CD4-positive, CD25-positive, alpha-beta regulatory T cell (primary cell): ENCODE measurements at regions not wholly inside any gene's neighbourhood (a gene's known extent, or its start where the extent isn't known, plus 50 kb on each side); places are given as distances from the start of the nearest gene placed in this dataset.

ENCODE experiments used
- ATAC-seq, 2 donors: fragments of 150-1000 bp; cut with Tn5 transposase; one replicate each; pipeline ENCODE4 v1.10.0; 2021; ENCODE audit warnings: low read depth in 2 of 2, moderate number of reproducible peaks in 2 of 2, moderate library complexity in 1 of 2
- DNase-seq, 3 donors: peaks; one replicate each; pipeline versions ENCODE4 v3.0.0 to v3.0.0-alpha.2; 2012 to 2022; ENCODE audit warnings: mixed read lengths in 1 of 3
- H3K27ac ChIP-seq: one replicate; pipeline ENCODE4 v1.7.0; 2013; ENCODE audit warnings: mild to moderate bottlenecking, low read length; ENCODE audit not compliant: insufficient read depth, poor library complexity, severe bottlenecking
- H3K27me3 ChIP-seq: one replicate; pipeline ENCODE4 v1.7.0; 2013; ENCODE audit warnings: low read length; ENCODE audit not compliant: control insufficient read depth, insufficient read depth
- H3K36me3 ChIP-seq: one replicate; pipeline ENCODE4 v1.7.0; 2013; ENCODE audit warnings: mild to moderate bottlenecking, low read length, moderate library complexity; ENCODE audit not compliant: control insufficient read depth, insufficient read depth
- H3K4me1 ChIP-seq: 2 replicates; pipeline ENCODE4 v1.7.0; 2013; ENCODE audit warnings: mild to moderate bottlenecking, low read length; ENCODE audit not compliant: insufficient read depth, control insufficient read depth, poor library complexity, severe bottlenecking
- H3K4me3 ChIP-seq: one replicate; pipeline ENCODE4 v1.7.0; 2013; ENCODE audit warnings: low read depth, mild to moderate bottlenecking, low read length, moderate library complexity
- H3K9me3 ChIP-seq, 2 experiments: 1 replicate in 1 of 2; 2 replicates in 1 of 2; pipeline ENCODE4 v1.7.0; 2013; ENCODE audit warnings: low read length in 2 of 2, mild to moderate bottlenecking in 1 of 2, moderate library complexity in 1 of 2; ENCODE audit not compliant: control insufficient read depth in 2 of 2
- H3K27ac Mint-ChIP-seq, 3 donors: one replicate each; pipeline ENCODE4 v1.8.0; 2020 to 2022; ENCODE audit warnings: mild to moderate bottlenecking in 3 of 3, mixed read lengths in 3 of 3, moderate library complexity in 2 of 3
- H3K27me3 Mint-ChIP-seq: one replicate; pipeline ENCODE4 v1.8.0; 2022; ENCODE audit warnings: mild to moderate bottlenecking, mixed read lengths
- H3K36me3 Mint-ChIP-seq: one replicate; pipeline ENCODE4 v1.8.0; 2020; ENCODE audit warnings: mixed read lengths
- H3K4me1 Mint-ChIP-seq, 4 donors: one replicate each; pipeline ENCODE4 v1.8.0; 2020 to 2022; ENCODE audit warnings: mixed read lengths in 4 of 4, mild to moderate bottlenecking in 1 of 4
- H3K4me3 Mint-ChIP-seq, 4 donors: one replicate each; pipeline ENCODE4 v1.8.0; 2020 to 2022; ENCODE audit warnings: mild to moderate bottlenecking in 4 of 4, mixed read lengths in 4 of 4, moderate library complexity in 3 of 4
- H3K9me3 Mint-ChIP-seq, 7 donors: one replicate each; pipeline ENCODE4 v1.8.0; 2020 to 2022; ENCODE audit warnings: mixed read lengths in 7 of 7, mild to moderate bottlenecking in 3 of 7, moderate library complexity in 2 of 7

DNA sequence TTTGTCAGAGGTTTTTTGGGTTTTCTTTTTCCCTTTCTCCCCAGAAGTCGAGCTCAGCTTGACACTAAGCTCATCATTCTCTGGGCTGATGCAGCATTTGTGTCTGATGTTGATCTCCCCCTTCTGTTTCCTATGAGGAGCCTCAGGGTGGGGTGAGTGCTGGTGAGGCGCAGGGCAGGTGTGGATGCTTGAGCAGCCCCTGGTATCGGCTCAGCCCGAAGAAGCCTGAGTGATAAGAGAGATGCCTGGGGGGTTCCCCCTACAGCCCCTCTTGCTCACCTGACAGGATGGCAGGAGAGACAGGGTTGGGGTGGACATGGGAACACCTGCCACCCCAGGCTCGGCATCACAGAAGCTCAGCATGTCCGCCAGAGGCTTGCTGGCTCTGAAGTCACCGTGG is 239.0 kb downstream of the RHOU start:
- Mint-ChIP-seq H3K27me3 (no peaks in the 10 kb centered on the region), H3K4me1 (no peaks in the 10 kb centered on the region), H3K27ac (no peak overlapping the region), H3K36me3 (no peaks in the 10 kb centered on the region), H3K9me3 (peaks cover 0 to 1% (median 0%) of the 10 kb centered on the region in 7 donors), H3K4me3 (no peak overlapping the region)
- H3K27me3 ChIP-seq, result no peaks in the 10 kb centered on the region
- H3K27ac ChIP-seq, result no peak overlapping the region
- H3K4me3 ChIP-seq, result no peak overlapping the region
- DNase-seq (no peak), ATAC-seq (no peak)
- no peaks in the 10 kb centered on the region for H3K9me3 ChIP-seq
- no peaks in the 10 kb centered on the region for H3K4me1 ChIP-seq
- H3K36me3 ChIP-seq, result no peaks in the 10 kb centered on the region

DNA sequence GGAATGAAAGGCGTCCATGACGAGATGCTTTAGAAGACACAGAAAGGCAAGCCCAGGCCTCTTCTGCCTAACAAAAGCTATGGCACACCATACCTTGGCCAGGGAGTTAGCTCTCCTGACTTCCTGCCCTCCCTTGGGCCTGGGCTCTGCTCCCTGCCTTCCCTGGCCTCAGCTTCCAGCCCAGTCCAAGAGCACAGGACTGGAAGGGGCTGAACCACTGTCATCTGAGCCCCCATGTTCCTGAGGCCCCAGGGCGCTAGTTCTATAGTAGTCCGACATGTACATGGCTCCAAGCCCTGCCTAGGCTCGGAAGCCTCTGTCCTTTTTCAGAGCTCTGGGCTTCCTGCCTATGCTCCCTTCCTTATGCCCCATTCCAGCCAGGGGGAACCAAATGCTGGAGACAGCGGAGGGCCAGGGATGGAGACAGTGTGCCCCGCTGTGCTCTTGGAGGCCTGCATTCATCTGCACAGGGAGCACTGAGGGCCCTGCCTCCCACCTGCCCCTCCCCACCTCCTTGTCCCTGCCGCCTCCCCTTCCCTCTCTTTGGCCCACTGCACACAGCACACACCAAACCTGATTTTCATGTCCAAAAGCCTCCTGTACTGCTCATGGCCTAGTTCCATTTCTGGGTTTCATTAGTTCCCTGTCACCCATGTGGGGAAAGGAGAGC is 240.1 kb downstream of the RHOU start:
- Mint-ChIP-seq H3K9me3 (no peaks in the 10 kb centered on the region), H3K4me1 (no peaks in the 10 kb centered on the region), H3K36me3 (no peaks in the 10 kb centered on the region), H3K27me3 (no peaks in the 10 kb centered on the region), H3K27ac (no peak overlapping the region), H3K4me3 (no peak overlapping the region)
- H3K4me3 ChIP-seq, result no peak overlapping the region
- ATAC-seq (no peak), DNase-seq (no peak)
- no peaks in the 10 kb centered on the region for H3K36me3 ChIP-seq
- no peak overlapping the region for H3K27ac ChIP-seq
- no peaks in the 10 kb centered on the region for H3K4me1 ChIP-seq
- H3K27me3 ChIP-seq, result no peaks in the 10 kb centered on the region
- H3K9me3 ChIP-seq, result no peaks in the 10 kb centered on the region

DNA sequence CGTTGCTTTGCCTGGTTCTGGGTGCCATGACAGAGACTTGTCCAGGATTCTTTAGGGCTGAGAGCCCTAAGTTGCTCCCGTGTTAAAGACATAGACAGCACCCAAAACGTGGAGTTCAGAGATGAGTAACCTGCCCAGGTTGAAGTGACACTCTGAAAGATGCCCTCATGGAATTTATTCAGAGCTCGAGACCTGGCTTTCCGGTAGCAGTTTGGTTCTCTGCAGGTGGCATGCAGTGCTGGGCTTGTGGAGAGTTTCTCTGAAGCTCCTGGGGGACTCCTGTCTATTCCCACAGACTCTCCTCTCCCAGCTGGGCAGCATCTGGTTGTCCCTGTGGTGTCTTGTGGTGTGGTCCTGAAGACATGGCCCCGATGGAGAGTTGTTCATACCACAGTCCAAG is 241.0 kb downstream of the RHOU start:
- H3K27me3 Mint-ChIP-seq, result no peaks in the 10 kb centered on the region
- no peak for DNase-seq
- no peak overlapping the region for H3K4me3 Mint-ChIP-seq

DNA sequence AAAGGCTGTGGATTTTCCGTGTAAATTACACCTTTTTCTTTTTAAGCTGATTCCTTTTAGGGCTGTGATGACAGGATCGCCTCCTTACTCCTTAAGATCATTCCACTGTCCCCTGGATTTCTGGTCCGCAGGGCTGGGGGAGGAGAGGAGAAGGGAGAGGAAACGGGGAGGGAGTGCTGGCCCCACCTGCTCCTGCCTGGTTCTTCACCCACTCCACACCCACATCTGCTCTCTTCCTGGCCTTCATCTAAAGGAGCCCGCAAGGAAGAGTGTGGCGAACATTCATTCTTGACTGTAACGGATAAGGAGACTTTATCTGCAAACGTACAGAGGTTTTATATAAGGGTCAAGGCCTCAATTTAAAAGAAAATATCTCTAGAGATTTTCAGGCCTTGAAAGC is 242.0 kb downstream of the RHOU start:
- ATAC-seq (no peak), DNase-seq (no peak)
- Mint-ChIP-seq H3K27me3 (no peaks in the 10 kb centered on the region), H3K9me3 (no peaks in the 10 kb centered on the region), H3K4me1 (no peaks in the 10 kb centered on the region), H3K27ac (no peak overlapping the region), H3K36me3 (no peaks in the 10 kb centered on the region), H3K4me3 (no peak overlapping the region)
- no peaks in the 10 kb centered on the region for H3K27me3 ChIP-seq
- H3K4me1 ChIP-seq, result no peaks in the 10 kb centered on the region
- no peak overlapping the region for H3K27ac ChIP-seq
- no peak overlapping the region for H3K4me3 ChIP-seq
- H3K36me3 ChIP-seq, result no peaks in the 10 kb centered on the region
- H3K9me3 ChIP-seq, result no peaks in the 10 kb centered on the region

More for the DNA sequence above, 241.0 kb downstream of the RHOU start:
- H3K9me3 Mint-ChIP-seq, result no peaks in the 10 kb centered on the region
- H3K27me3 ChIP-seq, result no peaks in the 10 kb centered on the region
- H3K27ac ChIP-seq, result no peak overlapping the region
- H3K4me3 ChIP-seq, result no peak overlapping the region
- H3K9me3 ChIP-seq, result no peaks in the 10 kb centered on the region
- H3K4me1 ChIP-seq, result no peaks in the 10 kb centered on the region
- H3K4me1 Mint-ChIP-seq, result no peaks in the 10 kb centered on the region
- peak overlapping the region in 1 of 3 donors; percentile 16 for H3K27ac Mint-ChIP-seq
- H3K36me3 Mint-ChIP-seq, result no peaks in the 10 kb centered on the region
- no peaks in the 10 kb centered on the region for H3K36me3 ChIP-seq
- no peak for ATAC-seq

DNA sequence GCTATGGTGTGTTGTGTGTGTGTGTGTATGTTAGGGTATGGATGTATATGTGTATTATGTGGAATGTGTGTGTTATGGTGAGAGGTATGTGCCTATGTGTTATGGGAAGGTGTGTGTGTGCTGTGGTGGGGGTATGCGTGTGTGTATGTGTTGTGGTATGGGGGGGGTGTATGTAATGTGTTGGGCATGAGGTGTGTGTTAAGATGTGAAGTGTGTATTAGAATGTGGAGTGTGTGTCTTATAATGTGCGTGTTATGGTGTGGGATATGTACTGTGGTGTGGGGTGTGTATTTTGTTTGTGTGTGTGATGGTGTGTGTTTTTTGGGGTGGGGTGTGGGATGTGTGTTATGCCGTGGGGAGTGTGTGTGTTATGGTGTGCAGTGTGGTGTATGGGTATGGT is 242.5 kb downstream of the RHOU start:
- H3K27me3 ChIP-seq, result no peaks in the 10 kb centered on the region
- Mint-ChIP-seq H3K4me1 (no peaks in the 10 kb centered on the region), H3K27ac (no peak overlapping the region), H3K36me3 (no peaks in the 10 kb centered on the region), H3K9me3 (no peaks in the 10 kb centered on the region), H3K27me3 (no peaks in the 10 kb centered on the region), H3K4me3 (no peak overlapping the region)
- H3K36me3 ChIP-seq, result no peaks in the 10 kb centered on the region
- H3K9me3 ChIP-seq, result no peaks in the 10 kb centered on the region
- H3K27ac ChIP-seq, result no peak overlapping the region
- H3K4me3 ChIP-seq, result no peak overlapping the region
- ATAC-seq, result no peak
- no peak for DNase-seq
- no peaks in the 10 kb centered on the region for H3K4me1 ChIP-seq

DNA sequence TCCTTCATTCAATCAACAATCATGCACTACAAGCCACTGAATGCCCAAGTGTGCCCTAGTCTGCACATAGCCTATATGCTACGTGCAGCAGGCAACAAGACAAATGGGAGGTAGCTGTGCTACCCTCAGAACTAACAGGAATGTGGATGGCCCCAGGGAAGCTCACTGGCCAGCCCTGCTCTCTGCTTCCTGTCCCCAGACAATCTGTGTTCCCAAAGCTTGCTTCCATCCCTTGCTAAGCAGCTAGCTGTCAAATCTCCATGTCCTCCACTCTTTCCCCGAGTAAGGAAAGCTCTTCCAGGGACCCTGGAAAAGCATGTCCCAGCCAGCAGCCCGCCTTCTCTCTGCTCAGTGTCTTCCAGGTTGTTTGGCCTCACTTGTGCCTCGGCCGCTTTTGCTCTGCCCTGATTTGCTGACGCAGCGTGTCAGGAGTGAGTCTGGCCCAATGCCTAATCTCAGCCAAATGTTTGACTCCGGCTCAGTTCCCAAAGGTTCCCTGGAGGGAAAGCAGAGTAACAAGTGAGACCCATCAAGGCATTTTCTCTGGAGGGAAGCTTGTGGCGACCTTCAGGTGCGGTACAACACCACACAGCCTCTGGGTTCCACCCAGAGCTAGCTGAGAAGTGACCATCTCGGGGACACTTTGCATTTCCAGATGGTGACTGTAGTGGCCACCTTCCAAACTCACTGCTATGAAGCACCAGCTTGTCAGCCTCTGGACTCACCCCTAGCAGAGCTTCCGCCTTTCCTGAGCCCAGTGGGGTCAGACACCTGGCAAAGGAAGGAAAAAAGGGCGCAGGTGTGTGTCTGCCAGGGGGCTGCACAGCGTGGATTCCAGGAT is 243.4 kb downstream of the RHOU start:
- Mint-ChIP-seq H3K9me3 (no peaks in the 10 kb centered on the region), H3K36me3 (no peaks in the 10 kb centered on the region), H3K4me3 (no peak overlapping the region), H3K27ac (no peak overlapping the region), H3K4me1 (no peaks in the 10 kb centered on the region), H3K27me3 (no peaks in the 10 kb centered on the region)
- Histone ChIP-seq H3K4me1 (no peaks in the 10 kb centered on the region), H3K36me3 (no peaks in the 10 kb centered on the region), H3K4me3 (no peak overlapping the region), H3K9me3 (no peaks in the 10 kb centered on the region), H3K27me3 (no peaks in the 10 kb centered on the region), H3K27ac (no peak overlapping the region)
- no peak for DNase-seq
- no peak for ATAC-seq

DNA sequence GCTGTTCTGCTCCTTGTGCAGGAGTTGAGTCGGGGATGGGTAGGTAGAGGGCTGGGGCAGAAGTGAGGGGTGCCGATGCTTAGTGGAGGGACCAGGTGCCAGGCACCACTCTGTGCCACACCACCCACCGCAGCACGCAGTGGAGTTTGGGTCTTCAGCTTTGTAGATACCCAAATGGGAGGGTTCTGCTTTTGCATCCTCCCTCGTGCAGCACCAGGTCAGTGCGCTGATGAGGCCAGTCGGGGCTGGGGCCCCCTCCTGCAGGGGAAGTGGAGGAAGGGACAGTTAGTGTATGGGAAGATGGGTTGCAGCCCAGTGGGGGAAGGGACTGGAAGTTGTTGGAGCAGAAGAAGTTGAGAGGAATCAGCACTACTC is 244.0 kb downstream of the RHOU start:
- Histone ChIP-seq H3K9me3 (no peaks in the 10 kb centered on the region), H3K27me3 (no peaks in the 10 kb centered on the region), H3K36me3 (no peaks in the 10 kb centered on the region), H3K27ac (no peak overlapping the region), H3K4me1 (no peaks in the 10 kb centered on the region), H3K4me3 (no peak overlapping the region)
- no peak overlapping the region for H3K4me3 Mint-ChIP-seq
- no peaks in the 10 kb centered on the region for H3K4me1 Mint-ChIP-seq
- no peaks in the 10 kb centered on the region for H3K27me3 Mint-ChIP-seq
- no peak for DNase-seq
- no peaks in the 10 kb centered on the region for H3K9me3 Mint-ChIP-seq
- no peak for ATAC-seq
- no peak overlapping the region for H3K27ac Mint-ChIP-seq
- H3K36me3 Mint-ChIP-seq, result no peaks in the 10 kb centered on the region

DNA sequence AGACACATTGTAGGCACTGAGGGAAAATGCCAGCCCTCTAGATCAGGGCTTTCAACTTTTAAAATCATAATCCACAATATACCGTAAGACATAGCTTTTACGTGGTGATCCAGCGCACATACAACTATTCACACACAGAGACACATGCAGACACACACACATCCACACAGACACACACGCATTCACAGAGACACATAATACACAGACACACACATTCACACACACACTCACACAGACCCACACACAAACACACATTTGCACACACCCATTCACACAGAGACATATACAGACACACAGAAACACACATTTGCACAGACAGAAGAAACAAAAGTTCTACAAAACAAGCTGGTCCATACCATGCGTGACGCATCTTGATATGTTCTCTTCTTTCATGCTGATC is 244.5 kb downstream of the RHOU start:
- no peak overlapping the region for H3K4me3 ChIP-seq
- H3K27ac Mint-ChIP-seq, result no peak overlapping the region
- no peaks in the 10 kb centered on the region for H3K9me3 ChIP-seq
- no peaks in the 10 kb centered on the region for H3K36me3 ChIP-seq
- no peaks in the 10 kb centered on the region for H3K36me3 Mint-ChIP-seq
- no peak for DNase-seq
- ATAC-seq, result no peak
- no peak overlapping the region for H3K4me3 Mint-ChIP-seq
- no peak overlapping the region for H3K27ac ChIP-seq
- H3K4me1 ChIP-seq, result no peaks in the 10 kb centered on the region
- H3K27me3 ChIP-seq, result no peaks in the 10 kb centered on the region
- H3K27me3 Mint-ChIP-seq, result no peaks in the 10 kb centered on the region
- no peaks in the 10 kb centered on the region for H3K9me3 Mint-ChIP-seq
- H3K4me1 Mint-ChIP-seq, result no peaks in the 10 kb centered on the region
